HG03575 (cell line): ENCODE measurements at regions not wholly inside any gene's neighbourhood (a gene's known extent, or its start where the extent isn't known, plus 50 kb on each side); places are given as distances from the start of the nearest gene placed in this dataset.

Source experiments
- ATAC-seq: cut with Tn5 transposase; IDR thresholded peaks from one replicate; pipeline ENCODE4 v1.9.1; 2021; ENCODE audit not compliant: unreplicated experiment, insufficient number of reproducible peaks, low FRiP score; ENCODE audit errors: extremely low read depth

DNA sequence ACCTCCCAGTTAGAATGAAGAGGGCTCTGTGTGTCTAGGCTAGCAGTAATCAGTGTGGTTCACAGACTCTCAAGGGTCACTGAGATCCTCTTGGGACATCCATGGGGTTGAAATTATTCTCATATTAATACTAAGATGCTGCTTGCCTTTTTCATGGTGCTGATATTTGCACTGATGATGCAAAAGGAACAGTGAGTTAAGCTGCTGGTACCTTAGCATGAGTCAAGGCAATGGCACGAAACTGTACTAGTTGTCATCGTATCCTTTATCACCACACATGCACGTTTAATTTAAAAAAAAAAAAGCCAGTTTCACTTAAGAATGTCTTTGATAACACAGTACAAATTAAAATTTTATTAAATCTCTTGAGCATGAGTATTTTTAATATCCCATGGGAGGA lies 151.9 kb upstream of the TANK start:
- ATAC-seq: no peak

DNA sequence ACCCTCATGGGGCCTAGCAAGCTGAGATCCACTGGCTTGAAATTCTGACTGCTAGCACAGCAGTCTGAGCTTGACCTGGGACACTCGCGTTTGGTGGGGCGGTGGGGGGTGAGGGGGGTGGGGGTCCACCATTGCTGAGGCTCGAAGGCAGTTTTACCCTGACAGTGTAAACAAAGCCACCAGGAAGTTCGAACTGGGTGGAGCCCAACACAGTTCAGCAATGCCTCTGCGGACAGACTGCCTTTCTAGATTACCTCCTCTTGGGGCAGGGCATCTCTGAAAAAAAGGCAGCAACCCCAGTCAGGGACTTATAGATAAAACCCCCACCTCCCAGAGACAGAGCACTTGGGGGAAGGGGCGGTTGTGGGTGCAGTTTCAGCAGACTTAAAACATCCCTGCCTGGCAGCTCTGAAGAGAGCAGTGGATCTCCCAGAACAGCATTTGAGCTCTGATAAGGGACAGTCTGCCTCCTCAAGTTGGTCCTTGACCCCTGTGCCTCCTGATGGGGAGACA lies 149.7 kb upstream of the TANK start:
- ATAC-seq: no peak

DNA sequence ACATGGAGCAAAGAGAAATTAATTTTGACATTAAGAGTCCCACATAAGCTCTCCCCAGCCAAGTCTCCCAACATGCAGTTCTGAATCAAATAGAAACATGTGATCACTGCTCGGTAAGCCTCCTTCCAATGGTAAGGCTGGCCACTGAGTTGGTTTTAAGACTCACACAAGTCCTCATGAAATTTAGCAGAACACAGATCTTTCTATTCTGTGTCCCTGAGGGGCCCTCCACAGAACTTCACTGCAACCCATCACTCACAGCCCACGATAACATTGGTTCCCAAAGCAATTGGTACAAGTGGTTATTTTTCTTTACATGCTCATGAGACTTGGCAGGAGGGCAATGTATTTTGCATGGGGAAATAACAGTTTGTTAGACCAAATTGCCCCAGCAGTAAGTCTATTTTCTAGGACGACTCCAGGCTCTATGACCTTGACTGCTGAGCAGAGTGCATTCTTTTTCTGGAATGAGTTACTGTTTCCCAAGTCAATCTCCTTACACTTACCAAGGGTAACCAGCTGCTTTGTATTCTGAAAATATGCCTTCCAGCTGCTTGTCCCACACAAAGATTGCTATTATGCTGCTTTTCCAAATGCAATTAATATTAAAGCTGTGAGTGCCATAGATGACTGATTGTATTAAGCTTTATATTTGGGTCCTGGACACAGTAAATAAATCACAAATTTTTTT lies 142.3 kb upstream of the TANK start:
- no peak for ATAC-seq

DNA sequence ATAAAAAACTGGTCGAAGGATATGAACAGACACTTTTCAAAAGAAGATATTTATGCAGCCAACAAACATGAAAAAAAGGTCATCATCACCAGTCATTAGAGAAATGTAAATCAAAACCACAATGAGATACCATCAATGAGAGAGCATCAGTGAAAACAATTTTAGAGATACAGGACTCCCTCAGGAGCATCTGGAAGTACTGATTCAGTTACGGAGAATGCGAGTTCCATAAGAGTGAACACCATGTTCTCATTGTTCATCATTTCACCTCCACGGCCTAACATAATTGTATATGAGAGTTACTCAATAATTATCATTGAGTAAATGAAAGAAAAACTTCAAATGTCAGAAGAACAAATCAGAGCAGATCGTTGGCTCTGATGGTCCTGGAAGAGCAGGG lies 140.9 kb upstream of the TANK start:
- no peak for ATAC-seq

DNA sequence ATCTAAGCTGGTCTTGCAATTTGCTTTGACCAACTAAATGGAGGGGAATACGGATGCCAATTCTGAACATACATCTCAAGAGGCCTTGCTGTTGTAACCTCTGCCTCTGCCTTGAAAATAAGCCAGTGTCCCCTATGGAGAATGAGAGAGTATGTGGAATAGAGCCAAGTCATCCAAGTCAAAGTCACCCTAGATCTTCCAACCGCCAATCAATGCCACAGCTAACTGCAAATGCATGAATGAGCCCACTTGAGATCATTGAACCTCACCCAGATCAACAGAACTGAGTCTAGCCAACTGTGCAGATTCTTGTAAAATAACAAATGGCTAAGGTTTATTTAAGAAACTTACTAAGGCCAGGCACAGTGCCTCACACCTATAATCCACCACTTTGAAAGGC lies 139.8 kb upstream of the TANK start:
- no peak for ATAC-seq

DNA sequence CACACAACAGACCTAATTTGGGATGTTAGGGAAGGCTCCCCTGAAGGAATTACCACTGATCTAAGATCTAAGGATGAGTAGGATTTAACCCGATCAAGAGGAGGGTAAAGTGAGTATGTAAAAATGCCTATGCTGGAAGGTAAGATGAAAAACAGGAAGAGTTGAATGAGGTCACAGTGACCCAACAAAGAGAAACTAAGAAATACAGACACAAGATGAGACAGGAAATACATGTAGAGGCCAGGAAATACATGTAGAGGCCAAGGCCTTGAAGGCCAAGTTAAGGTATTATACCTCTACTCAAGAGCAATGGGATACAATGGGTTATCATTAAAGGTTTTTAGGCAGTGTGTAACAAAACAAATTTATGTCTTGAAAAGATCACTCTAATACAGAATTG lies 131.6 kb upstream of the TANK start:
- ATAC-seq: no peak

DNA sequence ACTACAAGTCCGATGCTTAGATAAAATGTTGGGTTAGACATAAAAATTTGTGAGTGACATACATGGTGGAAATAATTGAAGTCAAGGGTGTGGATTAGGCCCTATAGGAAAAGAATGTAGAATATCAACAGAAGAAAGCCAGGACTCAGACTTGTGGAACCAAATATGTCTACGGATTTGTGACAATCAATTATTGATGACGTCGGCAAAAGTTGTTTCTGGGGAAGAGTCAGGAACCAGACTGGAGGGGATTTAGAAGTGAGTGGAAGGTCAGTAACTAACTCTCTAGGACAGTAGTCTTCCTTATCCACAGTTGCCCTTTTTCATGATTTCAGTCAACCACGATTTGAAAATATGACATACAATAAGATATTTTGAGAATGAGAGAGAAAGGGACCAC lies 130.9 kb upstream of the TANK start:
- ATAC-seq: no peak

DNA sequence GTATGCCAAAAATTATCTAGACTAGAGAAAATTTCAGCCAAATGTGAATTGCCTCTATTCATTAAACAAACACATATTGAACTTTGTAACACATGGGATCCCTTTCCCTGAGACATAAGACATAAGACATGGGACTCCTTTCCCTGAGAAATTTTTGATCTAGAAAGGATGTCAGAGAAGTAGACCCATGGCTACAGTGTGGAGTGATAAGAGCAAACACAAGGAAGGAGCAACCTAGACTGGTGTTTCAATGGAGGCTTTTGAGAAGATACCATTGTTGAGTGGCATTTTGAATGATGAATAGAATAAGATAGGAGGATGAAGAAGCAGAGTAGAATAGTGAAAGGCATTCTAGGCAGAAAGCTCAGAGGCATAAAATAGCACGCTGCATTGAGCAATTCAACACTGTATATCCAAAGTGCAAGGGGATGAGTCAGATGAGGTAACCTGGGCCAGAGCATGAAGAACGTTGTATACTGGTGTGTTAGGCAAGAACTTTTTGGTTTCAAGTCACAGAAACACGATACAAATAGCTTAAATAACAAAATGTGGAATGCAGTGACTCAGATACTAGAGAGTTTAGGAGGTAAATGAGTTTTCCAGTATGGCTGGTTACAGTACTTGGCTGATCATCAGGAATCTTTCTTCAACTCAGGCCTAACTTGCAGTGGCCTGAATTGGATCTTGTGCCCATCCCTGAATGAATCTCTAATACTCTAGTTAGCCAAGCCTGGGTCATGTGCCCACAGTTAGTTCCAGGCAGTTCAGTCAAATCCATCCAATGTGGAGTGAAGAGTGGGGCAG lies 129.8 kb upstream of the TANK start:
- no peak for ATAC-seq

DNA sequence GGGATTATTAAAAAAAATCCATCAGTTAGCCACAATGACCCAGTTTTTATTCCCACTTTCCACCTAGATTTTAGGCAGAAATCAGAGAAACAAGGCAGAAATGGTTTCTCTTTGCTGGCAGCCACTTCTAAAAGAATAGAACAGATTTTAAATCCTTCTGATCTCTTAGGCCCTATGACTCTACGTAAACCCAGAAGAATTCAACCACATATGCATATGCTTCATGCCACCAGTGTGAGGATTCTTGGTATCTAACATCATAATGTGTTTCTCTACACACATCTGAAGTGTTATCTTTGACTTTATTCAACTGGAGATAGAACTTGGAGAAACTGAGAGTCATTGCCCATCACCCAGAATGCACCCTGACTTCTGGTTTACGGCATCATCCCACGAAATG lies 128.7 kb upstream of the TANK start:
- no peak for ATAC-seq

DNA sequence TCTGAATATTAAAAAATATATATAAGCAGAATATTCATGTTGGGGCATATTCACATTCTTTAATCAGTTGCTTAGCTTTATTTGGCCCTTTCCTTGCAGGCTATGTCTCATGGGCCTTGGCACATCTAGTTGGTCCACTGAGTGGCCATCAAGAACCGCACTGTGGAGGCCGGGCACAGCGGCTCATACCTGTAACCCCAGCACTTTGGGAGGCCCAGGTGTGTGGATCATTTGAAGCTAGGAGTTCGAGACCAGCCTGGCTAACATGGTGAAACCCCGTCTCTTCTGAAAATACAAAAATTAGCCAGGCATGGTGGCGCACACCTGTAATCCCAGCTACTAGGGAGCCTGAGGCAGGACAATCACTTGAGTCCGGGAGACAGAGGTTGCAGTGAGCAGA lies 127.6 kb upstream of the TANK start:
- ATAC-seq: no peak

DNA sequence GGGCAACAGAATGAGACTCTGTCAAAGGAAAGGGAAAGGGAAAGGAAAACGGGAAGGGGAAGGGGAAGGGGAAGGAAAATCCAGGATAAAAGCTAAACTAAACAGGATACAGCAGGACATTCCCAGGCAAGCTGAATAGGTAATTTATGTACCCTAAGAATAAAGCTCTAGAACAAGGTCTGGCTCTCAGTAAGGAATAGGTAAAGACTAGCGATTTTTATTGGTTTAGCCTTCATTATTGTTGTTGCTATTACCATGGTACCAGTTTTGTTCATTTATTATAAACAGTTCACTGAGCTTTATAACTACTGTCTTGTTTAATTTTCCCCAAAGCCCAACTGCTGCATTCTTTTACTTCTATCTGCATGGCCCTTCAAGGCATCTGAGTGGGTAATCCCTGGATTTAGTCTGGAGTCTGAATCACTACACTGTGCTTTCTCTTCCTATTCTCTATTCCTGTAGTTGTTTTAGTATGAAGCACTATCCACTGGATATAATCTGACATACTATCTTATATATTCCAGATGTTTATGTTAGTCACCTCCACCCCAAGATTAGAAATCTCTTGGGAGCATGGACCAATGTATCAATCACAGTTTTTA lies 127.1 kb upstream of the TANK start:
- ATAC-seq: no peak

DNA sequence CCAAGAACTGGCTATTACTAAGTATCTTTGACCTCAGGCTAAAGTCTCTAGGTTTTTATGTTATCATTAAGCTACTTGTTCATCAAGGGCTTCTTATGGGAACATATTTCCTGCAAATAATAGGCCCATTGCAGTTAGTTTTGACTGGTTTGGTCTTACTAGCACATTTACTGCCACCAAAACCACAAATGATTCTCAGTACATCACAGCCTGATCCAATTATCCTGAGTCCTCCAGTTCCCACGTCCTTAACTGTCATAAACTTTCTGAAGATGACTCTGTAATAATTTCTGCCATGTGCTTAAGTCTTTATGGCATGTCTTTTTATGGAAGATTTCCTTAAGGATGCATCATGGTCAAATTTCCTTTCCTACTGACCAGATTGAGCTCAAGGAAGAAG lies 123.3 kb upstream of the TANK start:
- no peak for ATAC-seq

DNA sequence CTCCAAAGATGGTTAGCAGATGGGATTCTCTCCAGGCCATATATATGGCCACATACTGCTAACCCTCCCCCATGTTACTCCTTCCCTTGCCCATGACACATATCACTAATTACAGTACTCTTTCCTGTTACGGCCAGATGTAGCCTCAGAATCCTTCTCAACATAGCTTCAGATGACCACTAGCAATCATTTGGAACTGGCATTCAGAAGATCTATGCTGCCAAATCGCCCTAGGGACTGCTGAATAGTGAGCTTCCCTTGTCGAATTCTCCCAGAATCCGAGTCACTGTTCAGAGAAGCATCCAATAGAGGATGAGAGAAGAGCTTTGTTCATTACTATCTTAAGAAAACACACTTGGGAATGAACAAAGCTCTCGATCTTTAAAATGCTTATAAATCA lies 121.2 kb upstream of the TANK start:
- no peak for ATAC-seq

DNA sequence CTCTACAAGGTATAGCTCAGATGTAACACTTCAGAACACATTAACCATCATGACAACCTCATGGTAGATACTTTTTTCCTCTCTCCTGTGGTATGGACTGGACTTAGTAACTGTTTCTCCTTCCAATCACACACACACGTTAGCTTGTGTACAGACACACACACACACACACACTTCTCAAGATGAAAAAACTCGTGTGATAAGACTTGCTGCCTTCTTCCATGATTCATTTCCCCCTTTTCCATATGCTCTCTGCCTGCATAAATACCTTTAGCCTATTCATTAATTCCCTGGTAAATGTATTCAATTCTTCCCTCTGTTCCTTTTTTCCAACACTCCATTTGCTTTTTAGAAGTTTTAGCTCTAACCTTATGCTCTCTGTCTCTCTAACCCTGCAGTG lies 118.9 kb upstream of the TANK start:
- ATAC-seq: no peak

DNA sequence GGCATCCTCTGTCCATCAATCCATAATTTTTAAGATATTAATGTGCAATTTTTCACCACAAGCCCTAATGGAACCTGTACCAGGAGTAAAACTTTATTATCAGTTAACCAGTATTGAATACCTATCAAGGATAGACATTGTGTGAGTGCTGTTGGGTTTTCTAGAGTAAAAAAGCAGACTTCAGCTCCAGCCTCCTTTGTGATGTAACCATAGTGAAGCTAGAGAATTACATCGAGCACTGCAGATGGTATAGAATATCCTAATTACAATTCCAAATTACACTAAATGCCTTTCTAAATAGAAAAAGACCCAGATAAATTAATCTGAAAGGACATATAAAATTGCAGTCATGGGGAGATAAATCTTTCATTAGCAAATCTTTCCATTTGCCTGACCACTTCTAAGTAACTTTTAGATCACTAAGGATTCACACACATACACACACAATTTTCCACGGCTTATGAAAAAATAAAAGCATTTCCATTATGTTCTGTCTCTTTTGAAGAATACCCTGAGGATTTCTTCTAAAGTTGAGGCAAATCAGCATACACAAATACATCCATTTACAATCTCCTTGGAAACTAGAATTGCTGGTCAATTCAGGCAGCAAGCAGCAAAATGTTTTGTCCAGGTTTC lies 117.1 kb upstream of the TANK start:
- ATAC-seq: no peak

DNA sequence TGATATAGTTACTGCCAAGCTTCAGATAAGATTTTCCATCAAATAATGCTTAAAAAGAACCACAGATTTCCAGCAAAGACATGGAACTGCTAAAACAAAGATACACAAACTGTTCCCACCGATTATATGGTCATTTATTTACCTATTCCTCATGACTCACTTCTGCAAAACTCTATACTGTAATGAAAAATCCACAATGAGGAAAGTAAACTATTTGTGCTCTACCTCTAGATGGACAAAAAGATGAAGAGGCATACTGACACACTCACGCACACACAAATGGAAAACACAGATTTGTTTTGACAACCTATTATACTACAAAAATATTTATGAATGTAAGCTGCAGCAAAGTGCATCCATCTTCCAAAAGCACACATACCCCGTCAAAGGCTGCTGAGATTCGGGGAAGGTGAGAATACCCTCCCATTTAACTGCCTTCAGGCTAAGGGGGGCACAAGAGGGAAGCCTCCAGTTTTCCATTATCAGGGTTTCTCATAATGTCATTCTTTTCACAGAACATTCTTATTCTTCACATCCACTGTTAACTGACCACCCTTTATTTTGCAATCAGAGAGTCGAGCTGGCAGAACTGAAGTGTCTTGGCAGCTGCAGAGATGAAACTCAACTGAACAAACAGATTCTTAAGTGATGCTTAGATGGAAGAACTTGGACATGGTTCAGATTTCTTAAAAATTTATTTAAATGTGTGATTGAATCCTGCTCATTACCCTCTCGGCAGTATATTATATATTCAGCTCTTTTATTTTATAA lies 115.9 kb upstream of the TANK start:
- no peak for ATAC-seq

DNA sequence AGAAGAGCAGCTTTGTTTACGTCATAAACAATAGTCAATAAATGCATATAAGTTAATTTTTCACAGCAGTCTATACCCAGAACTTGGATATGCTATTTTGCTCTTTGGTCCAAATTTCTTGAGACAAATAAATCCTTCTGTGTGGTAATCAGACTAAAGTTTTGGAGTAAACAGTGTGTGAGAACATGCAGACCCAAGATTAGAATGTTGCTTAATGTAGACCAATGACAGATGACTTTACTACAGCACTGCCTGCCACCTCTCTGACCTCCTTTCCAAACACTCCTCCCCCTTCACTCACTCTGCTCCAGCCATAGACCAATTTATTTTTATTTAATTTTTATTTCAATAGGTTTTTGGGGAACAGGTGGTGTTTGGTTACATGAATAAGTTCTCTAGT lies 115.3 kb upstream of the TANK start:
- no peak for ATAC-seq

DNA sequence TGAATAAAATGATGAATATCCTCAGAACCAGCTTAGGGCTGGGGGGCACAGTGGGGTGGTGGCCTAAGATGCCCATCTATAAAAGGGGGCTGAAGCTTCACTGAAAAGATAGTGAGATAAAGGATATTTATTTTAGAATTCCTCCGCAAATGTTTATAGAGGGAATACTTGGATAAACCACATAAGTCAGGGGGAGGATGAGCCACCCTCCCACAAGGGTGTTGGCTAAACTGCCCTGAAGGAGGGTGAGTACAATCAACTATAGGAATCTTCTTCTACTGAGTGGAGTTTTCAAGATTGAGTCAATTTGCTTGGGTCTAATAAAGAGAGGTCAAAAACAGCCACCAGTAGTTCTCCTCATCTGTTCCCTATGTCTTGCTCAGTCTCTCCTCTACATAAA lies 114.5 kb upstream of the TANK start:
- ATAC-seq: no peak

DNA sequence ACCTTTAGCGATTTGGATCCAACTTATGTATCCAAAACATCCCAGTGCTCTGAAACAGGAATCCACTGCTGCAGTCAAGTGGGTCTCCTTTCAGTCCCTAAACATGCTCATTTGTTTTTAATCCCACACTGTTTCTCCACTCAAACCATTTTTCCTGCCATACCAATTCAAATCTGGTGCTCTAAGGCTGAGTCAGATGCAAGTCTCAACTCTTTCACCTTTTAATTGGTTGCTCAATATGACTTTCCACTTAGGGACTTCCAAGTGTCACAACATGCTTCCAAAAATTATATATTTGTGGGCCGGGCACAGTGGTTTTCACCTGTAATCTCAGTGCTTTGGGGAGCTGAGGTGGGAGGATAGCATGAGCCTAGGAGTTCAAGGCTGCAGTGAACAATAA lies 113.4 kb upstream of the TANK start:
- no peak for ATAC-seq
